Osteoblast (primary cell): ENCODE measurements at regions not wholly inside any gene's neighbourhood (a gene's known extent, or its start where the extent isn't known, plus 50 kb on each side); places are given as distances from the start of the nearest gene placed in this dataset.

Experiments used
- DNase-seq: peaks from one replicate; pipeline ENCODE4 v3.0.0; 2011; ENCODE audit warnings: low spot score, mixed read lengths; ENCODE audit not compliant: insufficient read length; ENCODE audit errors: missing footprints
- H2AFZ ChIP-seq: 2 replicates; pipeline ENCODE4 v1.6.0; 2011; ENCODE audit warnings: mild to moderate bottlenecking, low read length
- H3K27ac ChIP-seq: 2 replicates; pipeline ENCODE4 v1.5.1; 2011; ENCODE audit warnings: mild to moderate bottlenecking, low read depth, low read length, moderate library complexity
- H3K27me3 ChIP-seq: 2 replicates; pipeline ENCODE4 v1.6.0; 2012; ENCODE audit warnings: mild to moderate bottlenecking, control low read depth, inconsistent platforms, low read length, moderate library complexity; ENCODE audit not compliant: insufficient read depth
- H3K36me3 ChIP-seq: 2 replicates; pipeline ENCODE4 v1.5.1; 2011; ENCODE audit warnings: mild to moderate bottlenecking, low read length, control low read depth, moderate library complexity; ENCODE audit not compliant: insufficient read depth
- H3K4me1 ChIP-seq: 2 replicates; pipeline ENCODE4 v1.5.1; 2011; ENCODE audit warnings: mild to moderate bottlenecking, low read length, control low read depth, moderate library complexity; ENCODE audit not compliant: insufficient read depth
- H3K4me2 ChIP-seq: 2 replicates; pipeline ENCODE4 v1.6.0; 2011; ENCODE audit warnings: mild to moderate bottlenecking, low read length; ENCODE audit not compliant: insufficient read depth
- H3K4me3 ChIP-seq: fragments of 200-600 bp; sonication (generic); 3 replicates; pipeline ENCODE4 v1.5.1; 2012; ENCODE audit warnings: mild to moderate bottlenecking, low read length, inconsistent platforms; ENCODE audit not compliant: insufficient read depth
- H3K79me2 ChIP-seq: 2 replicates; pipeline ENCODE4 v1.6.0; 2012; ENCODE audit warnings: mild to moderate bottlenecking, low read length, control low read depth, inconsistent platforms; ENCODE audit not compliant: insufficient read depth
- H3K9me3 ChIP-seq: 2 replicates; pipeline ENCODE4 v1.5.1; 2011; ENCODE audit warnings: low read depth, low read length, control low read depth
- H4K20me1 ChIP-seq: 2 replicates; pipeline ENCODE4 v1.6.0; 2012; ENCODE audit warnings: mild to moderate bottlenecking, low read length, control low read depth; ENCODE audit not compliant: insufficient read depth
- TF ChIP-seq, protein P1 (sequence below): IDR thresholded peaks from 2 replicates; pipeline ENCODE4 v1.5.1; 2011; ENCODE audit warnings: mild to moderate bottlenecking, low read depth, low read length, moderate library complexity; ENCODE audit errors: extremely low read depth

DNA sequence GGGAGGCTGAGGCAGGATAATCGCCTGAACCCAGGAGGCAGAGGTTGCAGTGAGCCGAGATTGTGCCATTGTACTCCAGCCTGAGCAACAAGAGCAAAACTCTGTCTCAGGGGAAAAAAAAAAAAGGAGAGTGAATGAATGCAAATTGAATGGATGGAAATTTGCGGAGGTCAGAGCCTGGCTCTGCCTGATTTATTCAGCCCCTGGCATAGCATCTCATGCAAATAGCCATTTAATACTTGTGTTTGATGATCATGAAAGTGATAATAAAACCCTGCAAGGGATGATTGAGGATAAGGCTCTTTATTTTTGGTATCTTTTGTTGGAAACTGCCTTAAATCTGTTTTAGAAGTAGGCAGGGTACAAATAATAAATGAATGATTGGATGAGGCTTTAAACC lies 133.0 kb upstream of the SEMA6D start:
- H2AFZ ChIP-seq, result no peak overlapping the region
- DNase-seq, result no peak
- H3K9me3 ChIP-seq, result no peaks in the 10 kb centered on the region
- no peaks in the 10 kb centered on the region for H3K36me3 ChIP-seq
- no peak overlapping the region for H3K27ac ChIP-seq
- H3K4me3 ChIP-seq, result no peak overlapping the region
- no peaks in the 10 kb centered on the region for H4K20me1 ChIP-seq
- no peaks in the 10 kb centered on the region for H3K27me3 ChIP-seq
- TF ChIP-seq, protein P1, sequence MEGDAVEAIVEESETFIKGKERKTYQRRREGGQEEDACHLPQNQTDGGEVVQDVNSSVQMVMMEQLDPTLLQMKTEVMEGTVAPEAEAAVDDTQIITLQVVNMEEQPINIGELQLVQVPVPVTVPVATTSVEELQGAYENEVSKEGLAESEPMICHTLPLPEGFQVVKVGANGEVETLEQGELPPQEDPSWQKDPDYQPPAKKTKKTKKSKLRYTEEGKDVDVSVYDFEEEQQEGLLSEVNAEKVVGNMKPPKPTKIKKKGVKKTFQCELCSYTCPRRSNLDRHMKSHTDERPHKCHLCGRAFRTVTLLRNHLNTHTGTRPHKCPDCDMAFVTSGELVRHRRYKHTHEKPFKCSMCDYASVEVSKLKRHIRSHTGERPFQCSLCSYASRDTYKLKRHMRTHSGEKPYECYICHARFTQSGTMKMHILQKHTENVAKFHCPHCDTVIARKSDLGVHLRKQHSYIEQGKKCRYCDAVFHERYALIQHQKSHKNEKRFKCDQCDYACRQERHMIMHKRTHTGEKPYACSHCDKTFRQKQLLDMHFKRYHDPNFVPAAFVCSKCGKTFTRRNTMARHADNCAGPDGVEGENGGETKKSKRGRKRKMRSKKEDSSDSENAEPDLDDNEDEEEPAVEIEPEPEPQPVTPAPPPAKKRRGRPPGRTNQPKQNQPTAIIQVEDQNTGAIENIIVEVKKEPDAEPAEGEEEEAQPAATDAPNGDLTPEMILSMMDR, result no peak
- H3K4me1 ChIP-seq, result peaks cover 20% of the 10 kb centered on the region
- H3K79me2 ChIP-seq, result no peaks in the 10 kb centered on the region
- H3K4me2 ChIP-seq, result no peak overlapping the region

DNA sequence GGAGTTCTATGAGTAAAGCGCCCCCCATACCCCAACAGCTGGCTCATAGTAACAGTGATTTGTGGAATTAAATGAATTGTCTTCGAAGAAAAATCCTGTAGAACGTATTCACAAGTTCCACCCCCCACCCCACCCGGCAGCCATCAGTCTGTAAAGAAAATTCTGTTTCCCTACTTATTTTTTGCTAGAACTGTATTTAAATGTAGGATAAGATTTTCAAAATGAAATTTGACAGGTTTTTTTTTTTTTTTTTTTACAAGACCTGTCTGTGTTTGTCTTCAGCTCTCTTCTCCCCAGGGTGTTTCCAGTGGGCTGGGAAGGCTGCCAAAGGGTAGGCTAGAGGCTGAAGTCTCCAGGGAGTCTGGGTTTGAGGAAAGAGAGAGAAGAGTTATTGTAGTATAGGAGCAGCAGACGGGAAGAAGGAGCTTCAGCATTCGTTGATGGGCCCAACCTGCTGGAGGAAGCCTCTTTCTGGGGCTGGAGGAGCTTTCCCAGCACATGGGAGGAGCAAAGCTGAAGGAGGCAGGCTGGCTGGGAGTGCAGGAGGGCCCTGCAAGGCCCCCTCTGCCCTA lies 130.6 kb upstream of the SEMA6D start:
- peak; percentile 44 for DNase-seq
- Histone ChIP-seq H3K9me3 (no peaks in the 10 kb centered on the region), H3K27ac (no peak overlapping the region), H3K4me2 (no peak overlapping the region), H3K4me1 (peaks cover 20% of the 10 kb centered on the region), H4K20me1 (no peaks in the 10 kb centered on the region), H2AFZ (peak overlapping the region; percentile 35), H3K4me3 (no peak overlapping the region), H3K27me3 (no peaks in the 10 kb centered on the region), H3K79me2 (no peaks in the 10 kb centered on the region), H3K36me3 (no peaks in the 10 kb centered on the region)
- TF ChIP-seq, protein P1, result no peak

DNA sequence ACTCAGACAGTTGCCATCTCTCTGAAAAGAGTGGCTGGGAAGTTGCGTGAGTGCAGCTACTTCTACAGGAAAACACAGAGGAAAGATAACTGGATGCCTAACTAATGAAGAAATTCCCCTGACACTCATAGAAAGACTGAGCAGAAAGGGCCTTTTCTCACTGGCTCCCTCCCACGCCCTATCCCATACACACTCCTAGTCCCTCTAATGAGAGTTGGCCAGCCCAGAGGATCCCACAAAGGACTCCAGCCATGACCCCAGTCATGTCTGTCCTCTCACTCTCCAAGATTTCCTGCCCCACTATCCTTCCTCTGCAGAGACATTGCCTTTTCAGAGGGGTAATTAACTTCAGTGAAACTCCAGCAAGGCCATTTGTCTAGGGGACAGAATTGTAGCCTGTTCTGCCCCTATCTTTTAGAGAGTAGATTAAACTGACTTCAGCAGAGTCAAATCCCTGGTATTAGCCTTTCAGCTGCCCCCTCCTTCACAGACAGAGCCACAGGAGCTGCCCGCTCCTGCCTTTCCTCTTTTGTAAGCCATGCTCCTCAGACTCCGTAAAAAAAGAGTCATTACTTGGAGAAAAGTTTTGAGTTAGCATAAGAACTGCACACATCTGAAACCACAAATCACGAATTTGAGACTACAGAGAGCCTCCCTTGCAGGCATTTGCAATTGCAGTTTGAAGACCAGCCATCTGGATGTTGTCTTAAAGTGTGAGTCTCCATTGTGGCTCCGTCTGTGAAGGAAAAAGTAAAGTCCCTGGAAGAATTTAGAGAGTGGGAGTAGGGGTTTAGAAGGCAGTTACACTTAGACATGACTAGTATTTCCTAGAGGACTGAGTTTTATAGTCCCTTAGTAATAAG lies 129.1 kb upstream of the SEMA6D start:
- Histone ChIP-seq H4K20me1 (no peaks in the 10 kb centered on the region), H3K4me3 (no peak overlapping the region), H3K27ac (peak overlapping the region; percentile 86), H3K4me2 (peak overlapping the region; percentile 52), H3K27me3 (no peaks in the 10 kb centered on the region), H2AFZ (no peak overlapping the region), H3K4me1 (peaks cover 20% of the 10 kb centered on the region), H3K9me3 (no peaks in the 10 kb centered on the region), H3K79me2 (no peaks in the 10 kb centered on the region), H3K36me3 (no peaks in the 10 kb centered on the region)
- DNase-seq, result peak; percentile 78
- TF ChIP-seq, protein P1, result no peak

DNA sequence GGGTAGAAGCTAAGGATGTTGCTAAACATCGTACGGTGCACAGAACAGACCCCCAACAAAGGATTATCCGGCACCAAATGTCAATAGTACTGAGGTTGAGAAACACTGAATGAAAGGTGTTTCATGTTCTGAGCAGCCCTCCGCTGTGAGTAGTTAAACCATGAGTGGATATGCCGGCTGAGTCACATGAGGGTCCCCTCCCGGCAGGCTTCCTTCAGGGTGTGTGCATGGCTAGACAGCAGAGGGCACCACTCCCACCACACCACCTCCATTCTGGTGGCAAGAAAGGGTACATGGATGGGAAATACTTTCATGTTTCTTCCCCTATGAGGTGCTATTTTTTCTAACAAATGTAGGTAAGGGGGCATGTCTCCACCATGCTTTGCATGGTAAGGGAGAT lies 128.3 kb upstream of the SEMA6D start:
- Histone ChIP-seq H2AFZ (no peak overlapping the region), H3K27me3 (no peaks in the 10 kb centered on the region), H3K9me3 (no peaks in the 10 kb centered on the region), H3K27ac (no peak overlapping the region), H3K4me1 (peaks cover 20% of the 10 kb centered on the region), H3K4me3 (no peak overlapping the region), H3K36me3 (no peaks in the 10 kb centered on the region), H3K4me2 (peak overlapping the region; percentile 52), H4K20me1 (no peaks in the 10 kb centered on the region), H3K79me2 (no peaks in the 10 kb centered on the region)
- TF ChIP-seq, protein P1, result no peak
- DNase-seq, result no peak
